SH-SY5Y (cell line): ENCODE measurements at regions not wholly inside any gene's neighbourhood (a gene's known extent, or its start where the extent isn't known, plus 50 kb on each side); places are given as distances from the start of the nearest gene placed in this dataset.

Source experiments
- GATA2 ChIP-seq: IDR thresholded peaks from 2 replicates; pipeline ENCODE4 v1.6.1; 2011; ENCODE audit warnings: mild to moderate bottlenecking, low read depth, low read length
- GATA3 ChIP-seq: IDR thresholded peaks from 2 replicates; pipeline ENCODE4 v1.6.1; 2011; ENCODE audit warnings: low read depth, mild to moderate bottlenecking, low read length, moderate library complexity

DNA sequence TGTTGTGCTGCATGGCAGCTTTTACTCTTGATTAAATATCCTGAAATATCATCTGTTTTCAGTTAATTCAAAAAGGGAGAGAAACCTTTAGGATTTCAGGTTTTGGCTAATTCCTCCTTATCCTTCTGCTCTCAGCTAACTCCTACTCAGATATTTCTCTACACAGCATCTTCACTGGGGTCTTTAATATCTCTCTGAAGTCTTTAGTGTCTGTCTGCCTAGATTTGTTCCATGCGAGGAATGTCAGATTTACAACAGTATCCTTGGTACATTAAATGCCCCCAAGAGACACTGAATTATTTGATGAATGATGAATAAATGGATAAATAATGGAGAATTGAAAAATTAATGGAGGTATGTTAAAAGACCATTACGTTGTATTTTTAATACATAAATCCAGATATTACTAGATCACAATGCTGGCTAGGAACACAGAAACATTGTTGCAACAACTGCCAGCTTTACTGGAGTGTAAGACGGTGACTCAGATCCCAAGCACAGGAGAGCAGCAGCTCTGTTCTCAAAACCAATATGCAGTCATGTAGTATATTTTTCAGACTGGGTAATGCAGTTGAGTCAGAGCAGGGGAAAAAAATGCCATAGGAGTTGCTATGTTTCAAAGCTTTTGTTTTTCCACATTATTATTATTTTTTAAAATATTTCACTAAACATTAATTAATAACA is 388.0 kb upstream of the SYT4 start:
- TF ChIP-seq GATA3 (no peak), GATA2 (no peak)

DNA sequence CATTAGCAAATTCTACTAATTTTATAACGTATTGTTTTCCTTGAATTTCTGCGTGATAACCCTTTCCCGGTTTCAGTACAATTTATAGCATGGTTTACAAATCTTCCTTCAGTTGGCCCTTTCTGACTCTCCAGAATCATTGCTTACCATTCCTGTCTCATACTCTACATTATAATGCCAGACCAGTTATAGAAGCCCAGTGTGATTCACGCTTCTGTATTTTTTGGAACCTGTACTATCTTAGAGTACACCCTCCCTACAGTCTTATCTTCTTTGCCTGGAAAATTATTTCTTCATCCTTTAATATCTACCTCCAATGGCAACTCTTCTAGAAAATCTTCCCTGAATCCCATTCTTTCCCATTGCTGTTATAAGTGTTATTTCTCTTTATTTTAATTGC is 391.6 kb upstream of the SYT4 start:
- TF ChIP-seq GATA2, result no peak
- TF ChIP-seq GATA3, result no peak

DNA sequence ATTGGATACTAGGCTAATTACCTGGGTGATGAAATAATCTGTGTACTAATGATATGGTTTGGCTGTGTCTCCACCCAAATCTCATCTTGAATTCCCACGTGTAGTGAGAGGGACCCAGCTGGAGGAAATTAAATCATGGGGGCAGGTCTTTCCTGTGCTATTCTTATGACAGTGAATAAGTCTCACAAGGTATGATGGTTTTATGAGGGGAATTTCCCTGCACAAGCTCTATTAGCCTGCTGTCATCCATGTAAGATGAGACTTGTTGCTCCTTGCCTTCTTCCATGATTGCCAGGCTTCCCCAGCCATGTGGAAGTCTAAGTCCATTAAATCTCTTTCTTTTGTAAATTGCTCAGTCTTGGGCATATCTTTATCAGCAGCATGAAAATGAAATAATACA is 394.1 kb upstream of the SYT4 start:
- TF ChIP-seq GATA2 (no peak), GATA3 (no peak)

DNA sequence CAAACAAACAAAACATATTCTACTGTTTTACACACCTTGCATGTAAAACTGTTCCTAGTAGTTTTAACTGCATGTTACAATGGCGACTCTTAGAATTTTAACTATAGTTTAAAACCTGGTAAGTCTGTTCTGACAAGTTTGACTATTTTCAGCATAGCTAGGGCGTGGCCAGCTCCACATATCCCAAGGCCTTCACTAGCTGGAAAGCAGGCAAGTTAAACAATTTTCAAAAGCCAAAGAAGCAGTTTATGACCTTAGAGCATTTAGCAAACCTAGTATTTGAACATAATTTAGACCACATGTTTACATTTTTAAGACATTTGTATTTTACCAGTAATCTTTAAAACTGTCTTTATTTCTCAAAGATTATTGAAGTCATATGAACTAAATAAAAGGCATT is 402.8 kb upstream of the SYT4 start:
- TF ChIP-seq GATA3 (no peak), GATA2 (no peak)

DNA sequence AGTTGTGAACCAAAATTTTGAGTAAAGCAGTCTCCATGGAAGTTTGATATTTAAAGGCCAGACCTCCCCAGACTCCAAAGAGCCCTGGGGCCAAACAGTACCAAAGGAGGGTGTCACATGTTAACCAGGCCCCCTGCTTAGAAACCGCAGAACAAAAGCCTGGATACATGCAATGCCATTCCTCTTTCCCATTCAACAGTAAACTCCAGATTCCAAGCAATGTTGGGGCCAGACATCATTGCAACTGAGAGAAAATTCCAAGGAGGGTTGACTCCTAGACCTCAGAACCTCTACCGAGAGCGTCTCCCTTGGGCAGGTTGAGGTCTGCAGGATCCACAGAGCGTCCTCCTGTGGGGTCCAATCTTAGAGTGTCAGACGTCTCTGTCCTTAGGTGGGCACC is 404.4 kb upstream of the SYT4 start:
- TF ChIP-seq GATA3, result no peak
- no peak for TF ChIP-seq GATA2

DNA sequence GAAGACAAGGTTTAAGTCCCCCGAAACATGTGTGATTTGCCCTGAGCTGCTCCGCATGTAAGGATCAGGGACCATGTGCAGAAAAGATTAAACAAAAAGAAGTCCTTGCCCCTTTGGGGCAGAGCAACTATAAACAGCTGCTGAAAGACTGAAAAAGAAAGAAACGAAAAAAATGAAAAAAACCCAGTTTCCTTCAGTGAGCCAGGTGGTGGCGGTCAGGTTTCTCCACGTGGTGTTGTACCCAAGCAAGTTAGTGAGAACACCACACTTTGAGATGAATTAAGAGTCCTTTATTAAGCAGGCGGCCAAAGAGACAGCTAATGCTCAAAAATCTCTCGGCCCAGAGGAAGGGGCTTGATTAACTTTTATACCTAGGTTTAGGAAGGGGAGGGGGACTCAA is 404.9 kb upstream of the SYT4 start:
- TF ChIP-seq GATA3, result no peak
- TF ChIP-seq GATA2, result no peak

DNA sequence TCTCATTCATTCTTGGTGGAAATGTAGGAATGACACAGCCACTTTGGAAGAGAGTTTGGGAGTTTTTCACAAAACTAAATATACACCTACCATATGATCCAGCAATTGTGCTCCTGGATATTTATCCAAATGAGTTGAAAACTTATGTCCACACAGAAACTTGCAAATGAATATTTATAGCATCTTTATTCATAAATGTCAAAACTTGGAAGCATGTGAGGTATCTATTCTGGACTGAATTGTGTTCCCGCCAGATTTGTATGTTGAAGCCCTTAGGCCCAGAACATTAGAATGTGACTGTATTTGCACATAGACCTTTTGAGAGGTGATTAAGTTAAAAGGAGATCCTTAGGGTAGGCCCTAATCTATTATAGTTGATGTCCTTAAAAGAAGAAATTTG is 409.4 kb upstream of the SYT4 start:
- TF ChIP-seq GATA2 (no peak), GATA3 (no peak)

DNA sequence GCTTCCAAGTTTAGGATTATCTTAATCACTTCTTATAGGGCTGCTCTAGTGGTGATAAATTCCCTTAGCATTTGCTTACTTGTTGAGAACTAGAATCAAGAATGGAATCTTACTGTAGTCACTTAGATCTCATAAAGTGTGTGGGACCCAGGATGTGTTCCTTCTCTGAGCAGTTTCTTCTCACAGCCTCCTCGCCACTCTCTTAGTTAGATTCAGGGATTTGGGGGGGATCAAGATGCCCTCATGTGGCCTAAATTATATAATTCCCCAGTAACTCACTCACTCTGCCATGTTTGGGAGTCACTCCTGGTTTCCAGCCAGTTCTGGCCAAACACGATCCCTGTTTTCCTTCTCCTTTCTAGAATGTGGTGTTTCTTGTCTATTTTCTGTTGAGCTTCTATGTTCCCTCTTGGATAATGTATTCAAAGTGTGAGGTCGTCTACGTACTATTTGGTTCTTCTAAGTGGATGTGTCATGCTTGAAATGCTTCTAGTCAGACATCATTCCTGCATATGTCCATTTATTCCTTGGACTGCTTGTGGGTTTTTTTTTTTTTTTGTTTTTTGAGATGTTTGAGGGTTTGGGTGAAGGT is 414.9 kb upstream of the SYT4 start:
- TF ChIP-seq GATA3 (no peak), GATA2 (no peak)

DNA sequence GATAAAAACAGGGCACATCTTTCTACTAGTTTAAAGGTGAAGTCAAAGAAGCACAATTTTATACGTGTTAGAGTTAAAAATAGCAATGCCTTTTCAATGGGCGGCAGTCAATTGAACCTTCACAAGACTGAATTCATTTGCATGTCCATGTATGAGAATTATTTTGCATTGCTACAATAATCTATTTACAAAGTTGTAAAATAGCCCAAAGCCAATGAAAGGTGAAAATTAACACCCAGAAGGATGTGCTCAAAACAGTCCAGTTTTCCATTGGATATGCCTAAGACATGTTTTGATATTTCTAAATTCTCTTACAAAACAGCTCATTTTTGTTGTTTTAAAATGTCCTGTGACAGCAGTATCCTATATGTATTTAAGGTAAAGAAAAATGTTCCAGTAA is 425.1 kb upstream of the SYT4 start:
- TF ChIP-seq GATA3, result no peak
- TF ChIP-seq GATA2, result no peak

DNA sequence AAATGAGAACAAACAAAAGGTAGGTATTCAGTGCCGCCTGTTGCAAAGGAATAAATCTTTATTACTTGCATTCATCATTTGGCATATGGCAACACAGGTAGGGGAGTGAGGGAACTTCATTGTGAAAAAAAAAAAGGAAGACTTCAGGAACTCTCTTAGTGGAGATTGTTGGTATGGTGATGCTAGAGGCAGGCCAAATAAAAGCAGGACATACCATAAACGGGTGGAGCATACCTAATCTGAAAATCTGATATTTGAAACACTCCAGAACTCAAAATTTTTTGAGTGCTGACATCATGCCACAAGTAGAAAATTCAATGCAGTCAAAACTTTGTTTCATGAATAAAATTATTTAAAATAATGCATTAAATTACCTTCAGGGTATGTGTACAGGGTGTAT is 425.8 kb upstream of the SYT4 start:
- TF ChIP-seq GATA2 (no peak), GATA3 (no peak)

DNA sequence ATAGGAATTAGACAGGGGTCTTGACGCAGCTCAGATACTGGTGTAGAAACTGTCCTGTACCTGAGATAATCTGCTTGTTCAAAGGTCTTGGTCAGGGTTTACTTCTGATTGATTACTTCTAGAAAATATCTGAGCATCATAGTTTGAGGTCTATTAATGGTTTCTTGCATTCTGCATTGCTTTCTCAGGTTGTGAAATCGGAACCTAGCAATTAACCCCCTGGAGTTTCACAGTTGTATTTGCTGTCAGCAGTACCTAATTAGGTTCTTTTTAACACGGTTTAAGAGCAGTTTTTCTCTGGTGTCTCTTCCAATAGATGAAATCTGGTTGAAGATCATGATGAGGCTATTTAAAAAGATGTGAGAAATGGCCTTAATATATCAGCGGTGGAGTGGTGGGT is 428.6 kb upstream of the SYT4 start:
- TF ChIP-seq GATA2 (no peak), GATA3 (no peak)

DNA sequence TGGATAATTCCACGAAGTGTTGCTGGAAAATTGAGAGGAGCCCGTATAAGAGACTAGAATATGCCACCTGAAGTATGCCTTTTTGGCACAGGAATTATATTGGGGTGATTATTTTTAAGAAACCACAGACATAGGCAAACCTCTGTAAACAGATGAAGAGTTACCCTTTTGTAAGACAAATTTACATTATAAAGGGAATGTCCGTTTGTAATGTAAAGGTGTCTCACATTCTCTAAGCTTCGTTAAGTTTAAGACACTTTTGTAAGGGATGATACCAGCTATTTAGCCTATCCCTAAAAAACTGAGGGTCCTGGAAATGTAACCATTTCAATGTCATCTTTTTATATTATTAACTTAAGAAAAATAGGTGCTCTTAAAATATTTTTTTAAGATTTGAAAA is 432.8 kb upstream of the SYT4 start:
- TF ChIP-seq GATA2 (no peak), GATA3 (no peak)

DNA sequence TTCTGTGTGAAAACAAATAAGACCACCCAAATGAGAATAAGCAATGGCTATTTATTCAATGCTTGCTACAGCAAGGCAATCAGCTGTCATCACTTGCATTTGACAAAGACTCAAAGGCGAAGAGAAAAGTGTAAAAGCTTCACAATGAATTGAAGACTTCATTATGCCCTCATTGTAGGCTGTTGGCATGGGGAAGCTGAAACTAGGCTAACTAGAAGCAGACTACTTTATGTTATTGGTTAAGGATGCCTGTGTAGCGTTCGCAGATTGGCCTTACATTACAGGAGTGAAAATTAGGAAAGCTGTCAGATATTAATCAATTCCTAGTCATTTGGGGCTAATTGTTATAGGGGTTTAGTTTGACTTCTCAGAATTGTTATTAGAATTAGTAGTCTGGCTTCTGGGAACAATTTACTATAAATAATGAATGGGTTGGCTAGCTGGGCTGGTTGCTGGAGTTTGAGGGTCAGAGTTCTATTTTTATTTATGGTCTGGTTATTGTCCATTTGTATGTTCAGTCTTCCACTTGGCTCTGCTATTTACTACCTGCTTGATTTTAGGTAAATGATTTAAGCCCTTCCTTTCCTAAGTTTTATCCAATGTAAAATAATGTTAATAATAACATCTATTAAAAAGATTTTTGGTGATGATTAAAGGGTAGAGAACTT is 437.2 kb upstream of the SYT4 start:
- no peak for TF ChIP-seq GATA2

DNA sequence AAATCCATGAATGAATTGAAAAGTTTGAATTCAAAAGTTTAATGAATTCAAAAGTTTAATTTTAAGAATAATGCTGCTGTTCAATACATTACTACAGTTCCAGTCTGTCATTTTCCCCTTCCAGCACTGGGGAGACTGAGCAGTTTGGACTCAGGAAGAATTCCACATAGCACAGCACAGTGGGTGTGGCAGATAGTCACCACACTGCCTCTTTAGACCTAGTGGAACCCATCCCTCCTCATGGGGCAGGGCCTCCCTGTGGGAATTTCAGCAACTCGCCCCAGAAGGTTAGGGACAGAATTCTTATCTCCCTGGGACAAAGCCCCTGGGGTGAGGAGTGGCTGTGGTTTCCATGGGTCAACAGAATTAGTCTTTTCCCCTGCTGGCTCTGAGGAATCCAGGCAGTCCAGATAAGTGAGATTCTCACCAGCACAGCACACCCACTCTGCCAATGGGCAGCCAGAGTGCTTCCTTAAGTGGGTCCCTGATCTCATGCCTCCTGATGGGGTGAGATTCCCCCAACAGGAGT is 442.0 kb upstream of the SYT4 start:
- TF ChIP-seq GATA2, result no peak
- TF ChIP-seq GATA3, result no peak

DNA sequence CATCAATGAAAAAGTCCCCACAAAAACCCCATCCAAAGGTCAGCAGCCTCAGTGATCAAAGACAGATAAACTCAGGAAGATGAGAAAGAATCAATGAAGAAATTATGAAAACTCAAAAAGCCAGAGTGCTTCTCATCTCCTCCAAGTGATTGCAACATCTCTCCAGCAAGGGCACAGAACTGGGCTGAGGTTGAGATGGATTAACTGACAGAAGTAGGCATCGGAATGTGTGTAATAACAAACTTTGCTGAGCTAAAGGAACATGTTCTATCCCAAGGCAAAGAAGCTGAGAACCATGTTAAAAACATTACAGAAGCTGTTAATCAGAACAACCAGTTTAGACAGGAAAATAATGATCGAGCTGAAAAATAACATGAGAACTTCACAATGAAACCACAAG is 442.8 kb upstream of the SYT4 start:
- TF ChIP-seq GATA2, result no peak
- no peak for TF ChIP-seq GATA3

DNA sequence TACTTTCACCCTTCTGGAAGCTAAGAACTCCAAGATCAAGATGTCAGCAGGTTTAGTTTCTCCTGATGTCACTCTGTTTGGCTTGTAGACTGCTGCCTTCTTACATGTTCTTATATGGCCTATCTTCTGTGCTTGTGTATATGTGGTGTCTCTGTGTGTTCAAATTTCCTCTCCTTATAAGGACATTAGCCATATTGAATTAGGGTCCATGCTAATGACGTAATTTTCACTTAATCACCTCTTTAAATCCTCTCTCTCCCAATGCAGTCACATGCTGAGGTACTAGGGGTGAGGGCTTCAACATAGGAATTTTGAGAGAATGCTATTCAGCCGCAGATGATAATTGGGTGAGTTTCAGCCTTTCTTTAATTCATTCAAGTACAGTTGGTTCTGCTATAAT is 458.3 kb upstream of the SYT4 start:
- TF ChIP-seq GATA2 (no peak), GATA3 (no peak)
